Stimulated activated effector memory CD8-positive, alpha-beta T cell treated with anti-CD3 and anti-CD28 coated beads, Interleukin-12 subunit alpha, Interleukin-12 subunit beta, amount 100 ng/mL, for 72 hours (primary cell): ENCODE measurements at regions not wholly inside any gene's neighbourhood (a gene's known extent, or its start where the extent isn't known, plus 50 kb on each side); places are given as distances from the start of the nearest gene placed in this dataset.
"Not testable (repeated sequence)": the region's sequence is repeated elsewhere in the genome, so short reads cannot be mapped to it uniquely, and the experiment has no call there.

ENCODE experiments used
- ATAC-seq: fragments of 150-1000 bp; cut with Tn5 transposase; 2 replicates; pipeline ENCODE4 v1.10.0; 2021
- DNase-seq, 2 donors: peaks; one replicate each; pipeline ENCODE4 v3.0.0; 2021 to 2022; ENCODE audit warnings: low spot score in 2 of 2
- H3K27ac Mint-ChIP-seq: one replicate; pipeline ENCODE4 v1.8.0; 2022; ENCODE audit warnings: mild to moderate bottlenecking, mixed read lengths
- H3K36me3 Mint-ChIP-seq: one replicate; pipeline ENCODE4 v1.8.0; 2022; ENCODE audit warnings: mild to moderate bottlenecking, mixed read lengths
- H3K4me1 Mint-ChIP-seq: one replicate; pipeline ENCODE4 v1.8.0; 2022; ENCODE audit warnings: mixed read lengths
- H3K4me3 Mint-ChIP-seq: one replicate; pipeline ENCODE4 v1.8.0; 2022; ENCODE audit warnings: mild to moderate bottlenecking, mixed read lengths
- H3K9me3 Mint-ChIP-seq: one replicate; pipeline ENCODE4 v1.8.0; 2022; ENCODE audit warnings: mixed read lengths

DNA sequence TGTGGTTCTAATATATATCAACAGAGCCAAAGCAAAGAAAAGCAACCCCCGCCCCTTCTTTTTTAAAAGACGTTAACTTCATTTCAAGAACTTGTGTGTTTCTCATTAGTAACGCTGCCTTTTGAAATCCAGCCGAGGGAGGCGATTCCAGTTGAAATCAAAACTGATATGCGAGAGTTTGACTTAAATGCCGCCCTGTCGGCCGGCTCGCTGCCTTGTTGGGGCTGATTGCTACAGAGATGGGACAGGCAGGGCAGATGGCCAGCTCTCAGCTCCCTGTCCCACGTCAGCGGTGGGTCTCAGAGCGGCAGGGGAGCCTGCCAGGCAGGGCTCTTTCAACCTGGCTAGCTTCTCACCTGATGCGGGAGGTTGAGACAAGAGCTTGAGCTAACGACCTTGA is 51.9 kb upstream of the ALX4 start:
- no peak overlapping the region for H3K27ac Mint-ChIP-seq
- DNase-seq, result no peak

DNA sequence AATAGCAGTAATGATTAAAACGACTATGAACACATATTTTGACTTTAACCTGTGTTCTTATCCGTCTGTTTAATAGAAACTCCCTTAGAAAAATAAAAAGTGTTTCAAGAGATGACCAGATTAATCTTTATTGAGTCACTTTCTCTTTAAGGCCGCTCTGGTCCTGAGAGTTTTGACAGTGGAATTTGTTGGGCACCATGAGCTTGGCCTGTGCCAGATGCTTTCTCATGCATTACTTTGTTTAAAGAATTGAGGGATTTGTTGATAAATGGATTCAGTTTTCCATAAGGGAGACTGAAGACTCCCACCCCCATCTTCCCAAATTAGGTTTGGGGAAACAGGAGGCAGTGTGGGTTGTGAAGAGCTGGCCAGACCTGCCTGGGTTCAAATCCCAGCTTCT is 53.2 kb upstream of the ALX4 start:
- Mint-ChIP-seq H3K4me1 (no peaks in the 10 kb centered on the region), H3K36me3 (no peaks in the 10 kb centered on the region), H3K4me3 (no peak overlapping the region), H3K9me3 (no peaks in the 10 kb centered on the region), H3K27ac (no peak overlapping the region)
- no peak for DNase-seq
- no peak for ATAC-seq

More for the DNA sequence above, 51.9 kb upstream of the ALX4 start:
- H3K36me3 Mint-ChIP-seq, result no peaks in the 10 kb centered on the region
- no peaks in the 10 kb centered on the region for H3K9me3 Mint-ChIP-seq
- no peaks in the 10 kb centered on the region for H3K4me1 Mint-ChIP-seq
- no peak overlapping the region for H3K4me3 Mint-ChIP-seq
- ATAC-seq, result no peak

DNA sequence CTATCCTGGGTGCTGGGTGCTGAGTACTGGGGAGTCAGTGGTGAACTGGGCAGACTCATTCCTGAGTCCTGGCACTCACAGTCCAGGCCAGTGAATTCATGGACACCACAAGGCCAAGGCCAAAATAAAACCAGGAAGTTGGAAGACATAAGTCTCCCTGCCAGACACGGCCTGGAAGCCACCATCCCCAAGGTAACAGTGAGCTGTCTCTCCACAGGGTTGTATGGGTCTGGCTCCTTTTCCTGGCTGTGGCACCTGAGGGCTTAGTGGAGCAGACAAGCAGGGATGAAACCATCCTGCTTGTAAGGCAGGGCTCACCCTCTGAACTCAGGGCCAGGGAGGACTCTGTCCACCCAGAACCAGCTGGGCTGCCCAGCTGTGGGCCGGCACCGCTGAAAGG is 54.7 kb upstream of the ALX4 start:
- no peaks in the 10 kb centered on the region for H3K4me1 Mint-ChIP-seq
- no peak overlapping the region for H3K4me3 Mint-ChIP-seq
- no peak for DNase-seq
- H3K36me3 Mint-ChIP-seq, result no peaks in the 10 kb centered on the region
- ATAC-seq, result no peak
- no peaks in the 10 kb centered on the region for H3K9me3 Mint-ChIP-seq
- H3K27ac Mint-ChIP-seq, result no peak overlapping the region

DNA sequence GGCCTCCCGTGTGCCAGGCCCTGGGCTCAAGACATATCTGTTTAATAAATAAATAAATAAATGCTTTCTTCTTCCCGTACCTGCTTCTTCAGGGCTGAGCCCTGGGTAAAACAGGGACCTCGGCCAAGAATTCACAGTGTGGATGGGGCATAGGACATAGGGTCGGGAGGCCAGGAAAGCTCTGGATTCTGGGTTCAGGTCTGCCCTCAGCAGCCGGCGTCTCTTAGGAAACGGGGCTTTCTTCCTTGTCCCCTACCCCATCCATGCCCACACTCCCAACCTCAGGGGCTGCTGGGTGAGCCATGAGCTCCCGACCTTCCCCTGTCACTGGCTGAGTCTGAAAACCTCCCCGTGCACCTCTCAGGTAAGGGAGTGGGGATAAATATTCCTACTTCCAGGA is 55.7 kb upstream of the ALX4 start:
- no peak for DNase-seq
- ATAC-seq, result no peak
- Mint-ChIP-seq H3K4me1 (no peaks in the 10 kb centered on the region), H3K36me3 (no peaks in the 10 kb centered on the region), H3K27ac (no peak overlapping the region), H3K4me3 (no peak overlapping the region), H3K9me3 (no peaks in the 10 kb centered on the region)

GRCh38 chr11:44366026-44366425 is 56.1 kb upstream of the ALX4 start:
- Mint-ChIP-seq H3K9me3 (no peaks in the 10 kb centered on the region), H3K36me3 (no peaks in the 10 kb centered on the region), H3K4me1 (no peaks in the 10 kb centered on the region), H3K4me3 (no peak overlapping the region), H3K27ac (no peak overlapping the region)
- ATAC-seq, result no peak
- DNase-seq, result no peak

DNA sequence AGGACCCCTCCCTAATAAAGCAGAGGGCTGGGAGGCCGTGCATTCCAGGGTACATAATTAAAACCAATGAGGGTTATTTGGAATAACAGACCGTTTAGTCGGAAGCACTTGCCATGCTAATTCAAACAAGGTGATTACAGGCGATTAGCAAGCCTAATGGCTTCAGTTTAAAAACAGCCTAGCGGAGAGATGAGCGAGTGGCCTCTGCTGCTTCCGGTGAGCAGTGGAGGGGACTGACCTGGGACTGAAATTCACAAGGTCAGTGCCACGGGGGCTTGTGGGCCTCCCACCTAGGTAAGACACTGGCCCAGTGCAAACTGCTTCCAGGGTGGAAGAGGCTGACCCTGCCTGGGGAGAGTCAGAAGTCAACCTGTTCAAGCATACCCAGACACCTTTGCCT is 56.8 kb upstream of the ALX4 start:
- ATAC-seq (no peak), DNase-seq (no peak)
- no peaks in the 10 kb centered on the region for H3K4me1 Mint-ChIP-seq
- no peak overlapping the region for H3K4me3 Mint-ChIP-seq
- H3K9me3 Mint-ChIP-seq, result no peaks in the 10 kb centered on the region
- H3K27ac Mint-ChIP-seq, result no peak overlapping the region
- no peaks in the 10 kb centered on the region for H3K36me3 Mint-ChIP-seq

DNA sequence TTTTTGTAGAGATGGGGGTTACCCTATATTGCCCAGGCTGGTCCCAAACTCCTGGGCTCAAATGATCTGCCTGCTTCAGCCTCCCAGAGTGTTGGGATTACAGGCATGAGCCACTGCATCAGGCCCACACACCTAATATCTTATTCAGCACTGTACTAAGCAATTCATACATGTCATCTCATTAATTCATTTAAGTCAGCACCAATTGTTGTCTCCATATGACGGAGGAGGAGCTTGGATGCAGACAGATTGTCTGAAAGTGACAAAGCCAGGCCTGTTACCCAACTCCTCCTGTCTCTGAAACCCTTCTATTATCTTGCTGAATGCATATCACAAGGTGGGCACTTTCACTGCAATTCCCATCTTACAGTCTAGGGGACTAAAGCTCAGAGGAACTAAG is 57.5 kb upstream of the ALX4 start:
- Mint-ChIP-seq H3K36me3 (no peaks in the 10 kb centered on the region), H3K4me1 (no peaks in the 10 kb centered on the region), H3K27ac (no peak overlapping the region), H3K9me3 (no peaks in the 10 kb centered on the region), H3K4me3 (no peak overlapping the region)
- DNase-seq, result no peak
- no peak for ATAC-seq

GRCh38 chr11:44368886-44369285 is 58.9 kb upstream of the ALX4 start:
- H3K36me3 Mint-ChIP-seq, result no peaks in the 10 kb centered on the region
- DNase-seq (no peak), ATAC-seq (no peak)
- H3K4me1 Mint-ChIP-seq, result no peaks in the 10 kb centered on the region
- no peak overlapping the region for H3K4me3 Mint-ChIP-seq
- no peak overlapping the region for H3K27ac Mint-ChIP-seq
- no peaks in the 10 kb centered on the region for H3K9me3 Mint-ChIP-seq

GRCh38 chr11:44371042-44371441 is 61.1 kb upstream of the ALX4 start:
- ATAC-seq, H3K4me1 Mint-ChIP-seq, H3K27ac Mint-ChIP-seq, H3K4me3 Mint-ChIP-seq, H3K36me3 Mint-ChIP-seq, H3K9me3 Mint-ChIP-seq, DNase-seq: not testable (repeated sequence)

DNA sequence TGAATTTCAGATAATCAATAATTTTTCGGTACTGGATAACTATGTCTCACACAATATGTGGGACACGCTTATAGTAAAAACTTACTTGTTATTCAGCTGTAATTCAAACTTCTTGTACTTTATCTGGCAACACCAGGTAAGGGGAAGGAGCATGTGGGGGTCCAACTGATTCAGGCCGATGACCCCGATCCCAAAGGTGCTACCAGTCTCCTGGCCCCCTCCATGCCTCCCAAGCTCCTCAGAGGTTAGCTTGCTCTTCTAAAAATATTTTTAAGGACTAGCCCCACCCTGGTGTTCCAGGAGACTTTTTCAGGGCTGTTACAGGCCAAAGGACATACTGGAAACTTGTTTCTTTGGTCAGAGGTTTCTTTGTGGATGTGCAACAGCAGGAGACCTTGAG is 61.8 kb upstream of the ALX4 start:
- ATAC-seq (no peak), DNase-seq (no peak)
- Mint-ChIP-seq H3K4me1 (no peaks in the 10 kb centered on the region), H3K4me3 (no peak overlapping the region), H3K36me3 (no peaks in the 10 kb centered on the region), H3K9me3 (no peaks in the 10 kb centered on the region), H3K27ac (no peak overlapping the region)

GRCh38 chr11:44372989-44373388 is 63.0 kb upstream of the ALX4 start:
- Mint-ChIP-seq H3K4me1 (no peaks in the 10 kb centered on the region), H3K4me3 (no peak overlapping the region), H3K36me3 (no peaks in the 10 kb centered on the region), H3K9me3 (no peaks in the 10 kb centered on the region), H3K27ac (no peak overlapping the region)
- ATAC-seq, result no peak
- no peak for DNase-seq

GRCh38 chr11:44374001-44374400 is 64.1 kb upstream of the ALX4 start:
- Mint-ChIP-seq H3K36me3 (no peaks in the 10 kb centered on the region), H3K4me3 (no peak overlapping the region), H3K9me3 (no peaks in the 10 kb centered on the region), H3K27ac (no peak overlapping the region), H3K4me1 (no peaks in the 10 kb centered on the region)
- no peak for ATAC-seq
- no peak for DNase-seq

- H3K4me3 Mint-ChIP-seq, result no peak overlapping the region
- H3K4me1 Mint-ChIP-seq, result no peaks in the 10 kb centered on the region
- H3K9me3 Mint-ChIP-seq, result no peaks in the 10 kb centered on the region
- no peaks in the 10 kb centered on the region for H3K36me3 Mint-ChIP-seq
- H3K27ac Mint-ChIP-seq, result no peak overlapping the region
- no peak for ATAC-seq
- DNase-seq, result no peak
Measured at GRCh38 chr11:44376423-44376822, 66.5 kb upstream of the ALX4 start.

DNA sequence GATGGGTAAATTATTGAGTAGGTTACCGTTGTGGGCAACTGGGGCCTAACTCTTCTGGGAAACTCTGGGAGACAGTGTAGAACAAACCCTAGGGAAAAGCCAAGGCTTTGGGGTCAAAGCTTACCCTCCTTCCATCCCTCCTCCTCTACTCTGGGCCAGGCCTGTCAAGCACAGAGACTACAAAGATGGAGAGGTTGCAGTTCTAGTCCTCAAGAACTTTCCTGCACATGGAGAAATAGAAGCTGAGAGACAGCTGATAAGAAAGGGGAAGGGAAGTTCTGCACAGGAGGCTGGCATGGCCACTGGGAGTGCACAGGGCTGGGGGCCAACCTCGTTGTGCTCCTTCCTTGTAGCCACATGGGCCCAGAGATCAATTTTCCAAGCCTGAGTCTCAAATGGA is 67.2 kb upstream of the ALX4 start:
- DNase-seq (no peak), ATAC-seq (no peak)
- H3K36me3 Mint-ChIP-seq, result no peaks in the 10 kb centered on the region
- no peak overlapping the region for H3K4me3 Mint-ChIP-seq
- H3K27ac Mint-ChIP-seq, result no peak overlapping the region
- H3K4me1 Mint-ChIP-seq, result no peaks in the 10 kb centered on the region
- no peaks in the 10 kb centered on the region for H3K9me3 Mint-ChIP-seq

- Mint-ChIP-seq H3K36me3 (no peaks in the 10 kb centered on the region), H3K27ac (no peak overlapping the region), H3K9me3 (no peaks in the 10 kb centered on the region), H3K4me3 (no peak overlapping the region), H3K4me1 (no peaks in the 10 kb centered on the region)
- DNase-seq (no peak), ATAC-seq (no peak)
Measured at GRCh38 chr11:44377914-44378321, 68.0 kb upstream of the ALX4 start.

GRCh38 chr11:44379141-44380008 is 69.4 kb upstream of the ALX4 start:
- no peak for DNase-seq
- Mint-ChIP-seq H3K36me3 (no peaks in the 10 kb centered on the region), H3K4me1 (no peaks in the 10 kb centered on the region), H3K4me3 (no peak overlapping the region), H3K9me3 (no peaks in the 10 kb centered on the region), H3K27ac (no peak overlapping the region)
- ATAC-seq, result no peak

DNA sequence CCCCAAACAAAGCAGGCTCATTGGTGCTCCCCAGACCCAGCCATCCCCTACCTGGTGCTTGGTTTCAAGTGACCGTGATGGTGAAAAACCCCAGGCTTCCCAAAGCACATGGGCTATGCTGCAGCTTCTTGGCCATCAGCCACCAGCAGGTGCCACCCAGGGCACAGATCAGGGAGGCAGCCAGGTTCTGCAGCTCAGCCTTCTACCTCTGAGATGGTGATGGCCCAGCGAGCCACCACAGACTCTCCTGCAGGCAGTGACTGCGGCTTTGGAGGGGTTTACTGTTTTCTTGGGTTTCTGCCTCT is 70.0 kb upstream of the ALX4 start:
- no peak for DNase-seq
- H3K27ac Mint-ChIP-seq, result no peak overlapping the region
- H3K9me3 Mint-ChIP-seq, result no peaks in the 10 kb centered on the region
- H3K4me1 Mint-ChIP-seq, result no peaks in the 10 kb centered on the region
- H3K4me3 Mint-ChIP-seq, result no peak overlapping the region
- H3K36me3 Mint-ChIP-seq, result no peaks in the 10 kb centered on the region
- ATAC-seq, result no peak
